Mammary epithelial cell (primary cell): ENCODE measurements at regions not wholly inside any gene's neighbourhood (a gene's known extent, or its start where the extent isn't known, plus 50 kb on each side); places are given as distances from the start of the nearest gene placed in this dataset.

Experiments
- CTCF ChIP-seq, 2 donors: IDR thresholded peaks in 1 of 2; conservative IDR thresholded peaks in 1 of 2; 2 replicates each; pipeline ENCODE4 v1.5.1; 2011 to 2012; ENCODE audit warnings: inconsistent platforms in 2 of 2, low read length in 2 of 2, mild to moderate bottlenecking in 2 of 2, control low read depth in 1 of 2, low read depth in 1 of 2; ENCODE audit not compliant: insufficient read depth in 1 of 2; ENCODE audit errors: extremely low read depth in 1 of 2
- EZH2 ChIP-seq: IDR thresholded peaks from 2 replicates; pipeline ENCODE4 v1.6.1; 2012; ENCODE audit warnings: low read length, inconsistent platforms, borderline replicate concordance

- TF ChIP-seq CTCF (conservative IDR thresholded peaks at IDR 0.05 in 1 of 2, IDR thresholded peaks at IDR 0.05 in 1 of 2; ENCODE audit: extremely low read depth in 1 of 2, insufficient read depth in 1 of 2, low read depth in 1 of 2, low read length in 2 of 2) (no peak), EZH2 (no peak)
Measured at GRCh38 chr2:173692068-173692467, 273.1 kb downstream of the SP3 start.
